ENCODE measurements at regions not wholly inside any gene's neighbourhood (a gene's known extent, or its start where the extent isn't known, plus 50 kb on each side); places are given as distances from the start of the nearest gene placed in this dataset.
"Not testable (repeated sequence)": the region's sequence is repeated elsewhere in the genome, so short reads cannot be mapped to it uniquely, and the experiment has no call there.

DNA sequence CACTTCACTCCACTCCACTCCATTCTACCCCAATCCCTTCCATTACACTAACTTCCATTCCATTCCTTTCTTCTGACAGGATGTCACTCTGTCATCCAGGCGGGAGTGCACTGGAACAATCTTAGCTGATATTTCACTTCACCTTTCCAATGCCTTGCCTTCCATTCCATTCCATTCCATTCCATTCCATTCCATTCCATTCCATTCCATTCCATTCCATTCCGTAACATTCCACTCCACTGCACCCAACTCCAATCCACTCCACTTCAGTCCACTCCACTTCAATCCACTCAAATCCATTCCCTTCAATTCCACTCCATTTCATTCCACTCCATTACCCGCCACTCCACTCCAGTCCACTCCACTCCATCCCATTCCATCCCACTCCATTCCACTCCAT is 1099.4 kb downstream of the TSPY10 start:
- peak; percentile 64 for DNase-seq (ENCODE audit: low read depth)

DNA sequence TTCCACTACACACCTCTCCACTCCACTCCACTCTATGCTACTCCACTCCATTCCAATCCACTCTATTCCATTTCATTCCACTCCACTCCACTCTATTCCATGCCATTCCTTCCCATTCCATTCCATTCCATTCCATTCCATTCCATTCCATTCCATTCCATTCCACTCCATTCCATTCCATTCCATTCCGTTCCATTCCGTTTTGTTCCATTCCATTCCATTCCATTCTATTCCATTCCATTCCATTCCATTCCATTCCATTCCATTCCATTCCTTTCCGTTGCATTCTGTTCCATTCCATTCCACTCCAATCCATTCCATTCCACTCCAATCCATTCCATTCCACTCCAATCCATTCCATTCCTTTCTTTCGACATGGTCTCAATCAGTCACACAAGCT is 1121.1 kb downstream of the TSPY10 start:
- not testable (repeated sequence) for DNase-seq (ENCODE audit: low read depth)

DNA sequence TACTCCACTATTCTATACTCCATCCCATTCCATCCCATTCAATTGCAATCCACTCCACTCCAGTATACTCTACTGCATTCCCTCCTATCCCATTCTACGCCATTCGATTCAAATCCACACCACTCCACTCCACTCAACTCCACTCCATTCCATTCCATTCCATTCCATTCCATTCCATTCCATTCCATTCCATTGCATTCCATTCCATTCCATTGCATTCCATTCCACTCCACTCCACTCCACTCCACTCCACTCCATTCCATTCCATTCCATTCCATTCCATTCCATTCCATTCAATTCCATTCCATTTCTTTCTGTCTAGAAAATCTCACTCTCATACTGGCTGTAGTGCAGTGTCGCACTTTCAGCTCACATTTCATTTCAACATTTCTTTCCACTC is 1129.4 kb downstream of the TSPY10 start:
- DNase-seq (ENCODE audit: low read depth): not testable (repeated sequence)

DNA sequence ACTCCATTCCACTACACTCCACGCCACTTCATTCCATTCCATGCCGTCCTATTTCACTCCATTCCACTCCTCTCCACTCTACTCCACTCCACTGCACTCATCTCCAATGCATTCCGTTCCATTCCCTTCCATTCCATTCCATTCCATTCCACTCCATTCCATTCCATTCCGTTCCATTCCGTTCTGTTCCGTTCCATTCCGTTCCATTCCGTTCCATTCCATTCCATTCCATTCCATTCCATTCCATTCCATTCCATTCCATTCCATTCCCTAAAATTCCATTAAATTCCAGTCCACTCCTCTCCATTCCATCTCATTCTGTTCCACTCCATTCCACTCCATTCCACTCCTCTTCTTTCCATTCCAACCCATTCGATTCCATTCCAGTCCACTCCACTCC is 1139.1 kb downstream of the TSPY10 start:
- DNase-seq (ENCODE audit: low read depth): no peak

DNA sequence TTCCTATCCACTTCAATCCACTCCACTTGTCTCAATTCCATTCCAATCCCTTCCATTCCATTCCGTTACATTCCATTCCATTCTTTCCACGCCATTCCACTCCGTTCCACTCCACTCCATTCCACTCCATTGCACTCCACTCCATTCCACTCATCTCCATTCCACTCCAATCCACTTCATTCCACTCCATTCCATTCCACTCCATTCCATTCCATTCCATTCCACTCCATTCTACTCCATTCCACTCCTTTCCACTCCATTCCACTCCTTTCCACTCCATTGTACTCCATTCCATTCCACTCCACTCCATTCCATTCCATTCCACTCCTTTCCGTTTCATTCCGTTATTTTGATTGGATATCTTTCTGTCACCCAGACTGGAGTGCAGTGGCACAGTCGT is 1158.7 kb downstream of the TSPY10 start:
- no peak for DNase-seq (ENCODE audit: low read depth)

Data from EH (cell line).